ENCODE measurements at regions not wholly inside any gene's neighbourhood (a gene's known extent, or its start where the extent isn't known, plus 50 kb on each side); places are given as distances from the start of the nearest gene placed in this dataset.

DNA sequence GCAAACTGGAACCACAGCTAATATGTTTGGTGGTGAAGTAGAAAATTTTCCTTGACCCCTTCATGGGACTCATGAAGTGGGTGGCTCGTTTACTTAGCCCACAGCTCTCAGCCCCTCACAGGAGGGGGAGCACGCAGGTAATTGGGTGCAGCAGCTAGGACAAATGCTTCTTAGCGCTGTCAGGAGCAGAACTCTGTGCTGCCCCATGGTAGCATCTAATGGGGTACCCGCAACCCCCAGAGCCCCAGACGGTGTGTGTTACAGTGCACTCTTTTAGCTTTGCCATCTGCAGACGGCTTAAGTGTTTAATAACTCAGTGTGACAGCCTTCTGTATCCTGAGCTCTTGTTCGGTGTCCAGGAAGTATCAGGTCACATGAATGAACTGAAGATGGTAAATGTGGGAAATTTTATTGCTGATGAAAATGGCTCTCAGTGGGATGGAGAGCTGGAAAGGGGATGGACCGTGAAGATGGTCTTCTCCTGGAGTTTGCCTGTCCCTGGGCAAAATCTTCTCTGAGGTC is 189.6 kb upstream of the ZRANB2 start:
- no peaks in the 10 kb centered on the region for H3K9me3 ChIP-seq (ENCODE audit: control insufficient read depth, low read length)
- H3K4me3 Mint-ChIP-seq = no peak overlapping the region
- no peak overlapping the region for H3K27ac Mint-ChIP-seq
- no peaks in the 10 kb centered on the region for H3K36me3 Mint-ChIP-seq (ENCODE audit: low read depth)
- H3K4me1 ChIP-seq (ENCODE audit: control insufficient read depth, insufficient read depth, low read length) = no peaks in the 10 kb centered on the region
- H3K4me1 Mint-ChIP-seq = peaks cover 5% of the 10 kb centered on the region
- H3K9ac ChIP-seq (ENCODE audit: extremely low read depth, low read length, poor library complexity, severe bottlenecking) = no peak overlapping the region
- H3K27me3 Mint-ChIP-seq (ENCODE audit: insufficient read depth) = no peaks in the 10 kb centered on the region
- no peak overlapping the region for H3K27ac ChIP-seq (ENCODE audit: low read depth, low read length)
- H3K36me3 ChIP-seq (ENCODE audit: control insufficient read depth, insufficient read depth, low read length) = no peaks in the 10 kb centered on the region
- TF ChIP-seq, protein P1, sequence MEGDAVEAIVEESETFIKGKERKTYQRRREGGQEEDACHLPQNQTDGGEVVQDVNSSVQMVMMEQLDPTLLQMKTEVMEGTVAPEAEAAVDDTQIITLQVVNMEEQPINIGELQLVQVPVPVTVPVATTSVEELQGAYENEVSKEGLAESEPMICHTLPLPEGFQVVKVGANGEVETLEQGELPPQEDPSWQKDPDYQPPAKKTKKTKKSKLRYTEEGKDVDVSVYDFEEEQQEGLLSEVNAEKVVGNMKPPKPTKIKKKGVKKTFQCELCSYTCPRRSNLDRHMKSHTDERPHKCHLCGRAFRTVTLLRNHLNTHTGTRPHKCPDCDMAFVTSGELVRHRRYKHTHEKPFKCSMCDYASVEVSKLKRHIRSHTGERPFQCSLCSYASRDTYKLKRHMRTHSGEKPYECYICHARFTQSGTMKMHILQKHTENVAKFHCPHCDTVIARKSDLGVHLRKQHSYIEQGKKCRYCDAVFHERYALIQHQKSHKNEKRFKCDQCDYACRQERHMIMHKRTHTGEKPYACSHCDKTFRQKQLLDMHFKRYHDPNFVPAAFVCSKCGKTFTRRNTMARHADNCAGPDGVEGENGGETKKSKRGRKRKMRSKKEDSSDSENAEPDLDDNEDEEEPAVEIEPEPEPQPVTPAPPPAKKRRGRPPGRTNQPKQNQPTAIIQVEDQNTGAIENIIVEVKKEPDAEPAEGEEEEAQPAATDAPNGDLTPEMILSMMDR (conservative IDR thresholded peaks at IDR 0.05) = no peak
- H3K27me3 ChIP-seq (ENCODE audit: control insufficient read depth, insufficient read depth, low read length, poor library complexity, severe bottlenecking) = no peaks in the 10 kb centered on the region
- DNase-seq = no peak
- 87% methylated on average over 5 to 8 of the region's 8 CpGs for WGBS, 2 experiments (ENCODE audit: insufficient coverage in 1 of 2, insufficient read length in 1 of 2)
- H3K9me3 Mint-ChIP-seq = no peaks in the 10 kb centered on the region
- no peak overlapping the region for H3K4me3 ChIP-seq (ENCODE audit: low read length)

DNA sequence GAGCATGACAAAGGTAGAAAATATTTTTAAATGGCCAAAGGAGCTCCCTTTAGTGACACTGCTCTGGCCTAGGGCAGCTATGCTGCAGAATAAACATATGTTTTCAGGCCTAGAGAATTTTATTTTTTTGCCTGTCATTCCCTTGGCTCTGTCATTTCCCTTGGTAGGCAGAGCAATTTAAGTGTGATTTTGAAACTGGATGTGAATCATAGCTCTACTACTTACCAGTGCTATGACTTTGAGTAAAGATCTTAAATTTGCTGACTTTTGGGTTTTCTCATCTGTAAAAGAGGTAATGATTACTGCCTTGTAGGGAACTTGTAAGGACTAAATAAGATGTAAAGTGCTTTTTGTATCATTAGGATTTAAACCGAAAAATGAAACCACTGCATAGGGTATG is 189.0 kb upstream of the ZRANB2 start:
- H3K27me3 ChIP-seq (ENCODE audit: control insufficient read depth, insufficient read depth, low read length, poor library complexity, severe bottlenecking) = no peaks in the 10 kb centered on the region
- no peak overlapping the region for H3K4me3 Mint-ChIP-seq
- no peaks in the 10 kb centered on the region for H3K9me3 Mint-ChIP-seq
- no peaks in the 10 kb centered on the region for H3K27me3 Mint-ChIP-seq (ENCODE audit: insufficient read depth)
- no peaks in the 10 kb centered on the region for H3K36me3 ChIP-seq (ENCODE audit: control insufficient read depth, insufficient read depth, low read length)
- H3K4me1 Mint-ChIP-seq = peaks cover 5% of the 10 kb centered on the region
- TF ChIP-seq, protein P1 (conservative IDR thresholded peaks at IDR 0.05) = no peak
- H3K27ac ChIP-seq (ENCODE audit: low read depth, low read length) = no peak overlapping the region
- H3K36me3 Mint-ChIP-seq (ENCODE audit: low read depth) = no peaks in the 10 kb centered on the region
- 97 to 100% methylated on average over 1 of the region's 1 CpG for WGBS, 2 experiments (ENCODE audit: insufficient coverage in 1 of 2, insufficient read length in 1 of 2)
- no peaks in the 10 kb centered on the region for H3K9me3 ChIP-seq (ENCODE audit: control insufficient read depth, low read length)
- H3K4me3 ChIP-seq (ENCODE audit: low read length) = no peak overlapping the region
- H3K4me1 ChIP-seq (ENCODE audit: control insufficient read depth, insufficient read depth, low read length) = no peaks in the 10 kb centered on the region
- no peak overlapping the region for H3K9ac ChIP-seq (ENCODE audit: extremely low read depth, low read length, poor library complexity, severe bottlenecking)
- no peak overlapping the region for H3K27ac Mint-ChIP-seq
- DNase-seq = no peak

- Mint-ChIP-seq H3K27me3 (ENCODE audit: insufficient read depth) (no peaks in the 10 kb centered on the region), H3K27ac (no peak overlapping the region), H3K36me3 (ENCODE audit: low read depth) (no peaks in the 10 kb centered on the region), H3K9me3 (no peaks in the 10 kb centered on the region), H3K4me3 (no peak overlapping the region), H3K4me1 (peaks cover under 1% of the 10 kb centered on the region)
- Histone ChIP-seq H3K27ac (ENCODE audit: low read depth, low read length) (no peak overlapping the region), H3K9ac (ENCODE audit: extremely low read depth, low read length, poor library complexity, severe bottlenecking) (no peak overlapping the region), H3K4me3 (ENCODE audit: low read length) (no peak overlapping the region), H3K9me3 (ENCODE audit: control insufficient read depth, low read length) (no peaks in the 10 kb centered on the region), H3K27me3 (ENCODE audit: control insufficient read depth, insufficient read depth, low read length, poor library complexity, severe bottlenecking) (no peaks in the 10 kb centered on the region), H3K4me1 (ENCODE audit: control insufficient read depth, insufficient read depth, low read length) (no peaks in the 10 kb centered on the region), H3K36me3 (ENCODE audit: control insufficient read depth, insufficient read depth, low read length) (no peaks in the 10 kb centered on the region)
- no peak for DNase-seq
- whole genome bisulfite sequencing, 2 experiments (ENCODE audit: insufficient coverage in 1 of 2, insufficient read length in 1 of 2) = 86 to 95% methylated on average over 1 to 2 of the region's 2 CpGs
- TF ChIP-seq, protein P1 (conservative IDR thresholded peaks at IDR 0.05) = no peak
Observed at GRCh38 chr1:71269179-71269578, 188.3 kb upstream of the ZRANB2 start.

All from endodermal cell (in vitro differentiated cells).